ENCODE measurements at regions not wholly inside any gene's neighbourhood (a gene's known extent, or its start where the extent isn't known, plus 50 kb on each side); places are given as distances from the start of the nearest gene placed in this dataset.
"Not testable (repeated sequence)": the region's sequence is repeated elsewhere in the genome, so short reads cannot be mapped to it uniquely, and the experiment has no call there.

- not testable (repeated sequence) for DNase-seq (ENCODE audit: low spot score)
Measured at GRCh38 chr9:107818503-107818829, 328.9 kb upstream of the KLF4 start.

DNA sequence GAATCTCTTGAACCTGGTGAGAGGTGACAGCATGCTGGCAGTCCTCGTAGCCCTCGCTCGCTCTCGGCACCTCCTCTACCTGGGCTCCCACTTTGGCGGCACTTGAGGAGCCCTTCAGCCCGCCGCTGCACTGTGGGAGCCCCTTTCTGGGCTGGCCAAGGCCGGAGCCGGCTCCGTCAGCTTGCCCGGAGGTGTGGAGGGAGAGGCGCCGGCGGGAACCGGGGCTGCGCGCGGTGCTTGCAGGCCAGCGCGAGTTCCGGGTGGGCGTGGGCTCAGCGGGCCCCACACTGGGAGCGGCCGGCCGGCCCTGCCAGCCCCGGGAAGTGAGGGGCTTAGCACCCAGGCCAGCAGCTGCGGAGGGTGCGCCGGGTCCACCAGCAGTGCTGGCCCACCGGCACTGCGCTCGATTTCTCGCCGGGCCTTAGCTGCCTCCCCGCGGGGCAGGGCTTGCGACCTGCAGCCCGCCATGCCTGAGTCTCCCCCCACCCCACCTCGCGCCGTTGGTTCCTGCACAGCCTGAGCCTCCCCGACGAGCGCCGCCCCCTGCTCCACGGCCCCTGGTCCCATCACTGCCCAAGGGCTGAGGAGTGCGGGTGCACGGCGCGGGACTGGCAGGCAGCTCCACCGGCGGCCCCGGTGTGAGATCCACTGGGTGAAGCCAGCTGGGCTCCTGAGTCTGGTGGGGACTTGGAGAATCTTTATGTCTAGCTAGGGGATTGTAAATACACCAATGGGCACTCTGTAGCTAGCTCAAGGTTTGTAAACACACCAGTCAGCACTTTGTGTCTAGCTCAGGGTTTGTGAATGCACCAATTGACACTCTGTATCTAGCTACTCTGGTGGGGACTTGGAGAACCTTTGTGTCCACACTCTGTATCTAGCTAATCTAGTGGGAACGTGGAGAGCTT, 328.3 kb upstream of the KLF4 start:
- DNase-seq (ENCODE audit: low spot score); FAIRE-seq: not testable (repeated sequence)

More at GRCh38 chr9:107818503-107818829, 328.9 kb upstream of the KLF4 start:
- not testable (repeated sequence) for FAIRE-seq

DNA sequence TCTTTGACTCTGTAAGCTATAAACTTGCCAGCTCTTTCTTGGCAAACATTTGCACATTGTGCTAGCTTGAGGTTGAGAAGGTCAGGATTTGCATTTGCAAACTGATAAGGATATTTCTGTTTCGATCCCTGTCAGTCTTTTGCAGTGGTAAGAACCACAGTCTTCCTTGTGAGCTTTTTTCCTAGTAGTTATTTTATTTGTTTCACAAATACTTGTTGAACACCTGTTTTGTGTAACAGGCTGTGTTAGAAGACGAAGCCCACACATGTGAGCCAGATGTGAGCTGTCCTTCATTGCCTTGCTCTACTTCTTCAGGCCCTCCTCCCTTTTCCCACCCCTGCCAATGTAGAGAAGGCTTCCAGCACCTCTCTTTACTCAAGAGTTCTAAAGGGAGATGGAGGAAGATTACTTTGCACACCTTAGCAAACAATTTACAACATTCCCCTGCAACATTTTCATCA, 327.0 kb upstream of the KLF4 start:
- DNase-seq (ENCODE audit: low spot score) (no peak), FAIRE-seq (no peak)

DNA sequence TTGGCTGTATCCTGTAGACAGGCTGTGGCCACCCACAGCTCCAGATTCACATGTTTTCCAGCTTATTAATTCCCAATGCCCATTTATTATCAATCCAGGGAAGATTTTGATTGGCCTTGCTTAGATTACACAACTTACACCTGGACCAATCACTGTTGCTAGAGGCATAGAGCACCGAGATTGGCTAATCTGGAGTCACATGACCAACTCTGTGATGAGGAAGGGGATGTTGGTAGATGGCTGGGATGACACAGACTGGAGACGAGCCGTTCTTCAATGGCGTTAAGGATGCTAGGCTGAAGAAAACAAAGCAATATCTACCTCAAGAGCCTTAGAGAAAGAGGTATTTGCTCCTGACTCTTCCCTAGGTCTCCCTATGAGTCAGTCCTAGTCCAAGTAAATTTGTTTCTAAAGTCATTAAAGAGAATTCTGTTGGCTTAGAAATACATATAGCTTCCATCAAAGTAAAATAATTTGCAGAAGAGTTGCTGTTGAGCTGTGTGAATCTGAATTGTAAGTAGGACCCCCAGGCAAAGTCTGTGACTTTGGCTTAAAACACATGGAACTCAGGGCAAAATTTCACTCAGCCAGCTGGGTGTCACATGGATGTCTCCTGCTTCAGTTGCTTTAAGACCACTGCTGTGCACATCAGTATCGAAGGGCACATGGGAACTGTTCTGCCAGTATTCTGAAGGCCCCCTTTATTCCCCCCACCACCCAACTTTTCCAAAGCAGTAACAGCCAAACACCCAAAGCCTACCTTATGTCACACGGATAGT, 326.4 kb upstream of the KLF4 start:
- FAIRE-seq (no peak), DNase-seq (ENCODE audit: low spot score) (no peak)

DNA sequence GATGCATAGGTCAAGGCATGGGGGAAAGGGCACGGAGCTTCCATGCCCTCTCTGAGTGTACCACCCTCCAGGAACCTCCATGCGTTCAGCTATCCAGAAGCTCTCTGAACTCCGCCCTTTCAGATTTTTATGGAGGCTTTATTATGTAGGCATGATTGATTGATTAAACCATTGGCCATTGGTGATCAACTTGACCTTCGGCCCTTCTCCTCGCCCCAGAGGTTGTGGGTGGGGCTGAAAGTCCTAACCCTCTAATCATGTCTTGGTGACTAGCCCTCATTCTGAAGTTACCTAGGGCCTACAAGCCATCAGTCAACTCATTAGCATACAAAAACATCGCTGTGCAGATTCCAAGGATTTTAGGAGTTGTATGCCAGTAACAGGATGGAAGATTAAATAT, 323.7 kb upstream of the KLF4 start:
- FAIRE-seq (no peak), DNase-seq (ENCODE audit: low spot score) (no peak)

DNA sequence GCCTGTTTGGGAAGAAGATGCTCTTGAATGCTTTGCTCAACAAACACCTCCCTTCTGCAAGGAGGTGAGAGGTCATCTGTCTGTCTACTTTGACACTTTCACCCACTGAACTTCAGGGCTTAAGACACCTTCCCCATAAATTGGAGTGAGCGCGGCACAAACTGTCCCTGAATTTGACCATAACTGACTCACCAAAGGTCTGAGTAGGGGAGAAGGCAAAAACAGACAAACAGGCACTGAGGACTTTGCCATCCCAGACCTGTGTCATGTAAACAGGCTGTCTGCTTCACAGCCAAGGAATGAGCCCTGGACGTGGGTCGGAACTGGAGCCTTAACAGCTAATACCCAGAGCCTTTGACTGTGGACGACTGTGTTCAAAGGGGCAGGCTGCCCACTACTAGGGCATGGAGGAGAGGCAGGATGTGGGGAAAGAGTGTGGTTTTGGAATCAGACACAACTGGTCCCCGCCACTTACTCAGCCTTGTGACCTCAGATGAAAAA, 320.9 kb upstream of the KLF4 start:
- FAIRE-seq (no peak), DNase-seq (ENCODE audit: low spot score) (peak; percentile 44)

DNA sequence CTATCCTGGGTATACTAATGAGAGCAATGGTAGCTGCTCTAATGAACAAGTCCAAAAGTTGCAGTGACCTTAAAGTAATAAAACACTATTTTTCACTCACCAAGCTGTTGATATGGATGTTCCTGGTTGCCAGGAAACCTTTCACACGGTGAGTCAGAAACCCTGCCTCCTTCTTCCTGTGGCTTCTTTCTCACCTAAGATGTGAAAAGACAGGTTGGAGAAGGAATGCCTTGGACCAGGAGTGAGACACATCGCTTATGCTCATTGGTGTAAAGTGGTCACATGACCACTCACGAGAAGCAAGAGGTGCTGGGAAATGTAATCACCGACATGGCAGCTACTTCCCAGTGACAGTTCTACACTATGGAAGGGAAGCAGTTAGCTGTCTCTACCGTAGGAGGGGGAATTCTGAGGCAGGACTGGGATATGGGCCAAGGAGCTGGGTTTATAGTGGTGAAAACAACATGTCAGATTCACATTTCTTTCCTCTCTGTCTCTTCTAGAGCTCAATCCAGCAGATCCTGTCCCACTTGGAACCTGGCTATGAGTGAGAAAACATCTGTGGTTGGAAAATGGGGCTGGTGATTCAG, 320.4 kb upstream of the KLF4 start:
- DNase-seq (ENCODE audit: low spot score): peak; percentile 33
- no peak for FAIRE-seq

DNA sequence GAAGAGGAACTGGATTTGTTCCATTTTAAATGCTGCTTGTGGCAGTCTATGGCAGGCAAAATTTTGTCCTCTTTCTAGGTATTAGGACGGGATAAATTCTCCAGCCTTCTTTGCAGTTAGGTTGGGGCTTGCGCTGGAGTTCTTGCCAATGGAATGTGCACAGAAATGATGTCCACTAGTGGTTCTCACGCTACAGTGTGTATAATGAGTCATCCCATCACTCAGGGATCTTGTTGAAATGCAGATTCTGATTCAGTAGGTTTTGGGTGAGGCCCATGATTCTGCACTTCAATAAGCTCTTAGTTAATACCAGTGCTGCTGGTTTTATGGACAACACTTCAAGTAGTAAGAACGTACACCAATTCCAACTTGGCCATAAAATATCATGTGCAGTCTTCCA, 317.6 kb upstream of the KLF4 start:
- FAIRE-seq (no peak), DNase-seq (ENCODE audit: low spot score) (no peak)

- FAIRE-seq (no peak), DNase-seq (ENCODE audit: low spot score) (no peak)
Measured at GRCh38 chr9:107805201-107805600, 315.6 kb upstream of the KLF4 start.

DNA sequence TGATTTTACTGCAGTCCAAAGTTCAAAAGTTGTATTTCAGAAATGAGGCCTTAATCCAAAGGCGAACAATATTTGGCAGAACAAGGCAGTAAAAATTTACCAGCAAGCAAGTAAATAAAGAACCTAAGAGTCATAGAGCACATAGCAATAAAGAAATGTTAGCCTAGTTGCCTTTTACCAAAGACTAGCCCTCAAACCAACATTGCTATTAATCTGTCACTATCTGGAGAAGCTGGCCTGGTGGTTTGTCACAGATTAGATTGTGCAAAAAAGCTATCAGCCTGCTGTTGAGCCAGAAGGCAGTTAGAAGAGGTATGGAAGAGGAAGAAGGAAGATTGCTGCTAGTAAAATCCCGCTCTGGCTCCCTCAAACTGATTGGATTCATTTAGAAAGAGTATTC, 304.7 kb upstream of the KLF4 start:
- FAIRE-seq: no peak
- DNase-seq (ENCODE audit: low spot score): no peak

GRCh38 chr9:107793541-107793940, 304.0 kb upstream of the KLF4 start:
- FAIRE-seq: no peak

DNA sequence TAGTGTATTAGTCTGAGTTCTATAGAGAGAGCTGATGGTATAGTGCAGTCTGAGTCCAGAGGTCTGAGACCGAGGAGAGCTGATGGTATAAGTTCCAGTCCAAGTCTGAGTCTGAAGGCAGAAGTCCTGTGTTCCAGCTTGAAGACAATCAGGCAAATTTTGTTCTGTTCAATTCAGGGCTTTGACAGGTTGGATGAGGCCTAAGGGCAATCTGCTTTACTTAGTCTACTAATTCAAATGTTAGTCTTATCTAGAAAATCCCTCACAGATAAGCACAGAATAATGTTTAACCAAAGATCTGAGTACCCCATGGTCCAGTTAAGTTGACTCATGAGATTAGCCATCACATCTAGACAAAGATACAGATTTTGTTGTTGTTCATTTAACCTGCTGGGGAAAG, 303.0 kb upstream of the KLF4 start:
- FAIRE-seq (no peak), DNase-seq (ENCODE audit: low spot score) (no peak)

More at GRCh38 chr9:107793541-107793940, 304.0 kb upstream of the KLF4 start:
- DNase-seq (ENCODE audit: low spot score): no peak

DNA sequence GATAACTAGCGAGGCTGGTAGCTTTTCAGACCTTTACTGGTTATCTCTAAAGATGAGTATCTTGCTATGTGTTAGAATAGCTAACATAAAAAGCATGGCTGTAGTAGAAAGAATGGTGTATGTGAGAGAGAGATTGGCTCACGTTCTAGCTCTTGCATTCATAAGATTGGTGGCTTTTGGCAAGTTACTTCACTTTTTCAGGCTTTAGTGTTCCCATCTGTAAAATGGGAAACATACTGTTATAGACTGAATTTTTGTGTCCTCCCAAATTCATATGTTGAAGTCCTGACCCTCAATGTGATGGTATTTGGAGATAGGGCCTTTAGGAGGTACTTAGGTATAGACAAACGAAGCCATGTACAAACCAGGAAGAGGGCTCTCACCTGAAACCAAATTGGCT, 302.4 kb upstream of the KLF4 start:
- FAIRE-seq (no peak), DNase-seq (ENCODE audit: low spot score) (no peak)

DNA sequence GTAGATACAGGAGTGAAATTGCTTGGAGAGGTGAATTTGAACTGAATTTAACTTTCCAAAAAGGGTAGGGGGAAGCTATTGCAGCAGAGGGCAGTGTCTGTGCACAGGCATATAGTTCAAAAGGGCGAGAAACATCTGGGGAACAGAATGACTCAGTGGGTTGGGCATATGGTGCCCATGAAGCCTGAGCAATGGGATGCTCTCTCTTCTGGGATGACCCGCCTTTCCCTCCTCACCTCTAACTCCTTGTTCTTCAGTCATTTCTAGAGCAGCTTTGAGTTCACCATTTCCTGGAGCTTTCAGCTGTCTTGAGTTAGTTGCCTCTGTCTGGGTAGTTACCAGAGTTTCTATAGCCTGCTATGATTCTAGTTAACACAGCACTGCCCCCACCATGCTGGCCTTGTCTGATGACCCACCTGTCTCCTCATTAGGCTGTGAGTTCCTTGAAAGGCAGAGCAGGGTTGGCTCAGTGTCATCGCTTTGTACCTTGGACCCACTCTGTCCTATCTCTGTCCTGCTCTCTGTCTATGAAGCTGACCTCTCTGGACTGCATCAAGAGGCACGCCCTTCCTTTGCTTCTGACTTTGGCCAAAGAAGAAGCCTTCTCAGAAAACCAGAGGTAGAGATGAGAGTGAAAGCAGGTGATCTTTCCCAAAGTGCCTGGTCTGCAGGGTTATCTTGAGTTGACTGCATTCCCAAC, 299.6 kb upstream of the KLF4 start:
- FAIRE-seq: no peak
- no peak for DNase-seq (ENCODE audit: low spot score)

- DNase-seq (ENCODE audit: low spot score) (no peak), FAIRE-seq (no peak)
Measured at GRCh38 chr9:107786561-107786960, 297.0 kb upstream of the KLF4 start.

- DNase-seq (ENCODE audit: low spot score): peak; percentile 22
- FAIRE-seq: no peak
Measured at GRCh38 chr9:107784235-107784958, 294.8 kb upstream of the KLF4 start.

DNA sequence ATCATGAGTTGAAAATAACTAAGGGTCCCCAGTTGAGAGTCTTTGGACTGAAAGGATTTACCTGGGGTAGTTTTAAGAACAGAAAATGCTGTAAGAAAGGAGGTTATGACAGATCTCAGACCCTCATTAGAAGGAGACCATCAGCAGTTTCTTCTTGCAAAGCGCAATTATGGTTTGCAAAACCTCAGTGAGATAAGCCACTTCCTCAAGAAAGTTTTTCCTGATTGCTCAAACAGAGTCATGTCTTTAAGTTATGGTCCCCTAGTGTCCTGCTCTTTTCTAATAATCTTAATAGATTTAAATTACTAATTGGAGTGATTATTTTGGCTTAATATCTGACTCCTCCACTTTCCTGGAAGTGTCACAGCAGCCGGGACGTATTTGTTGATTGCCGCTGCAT, 293.2 kb upstream of the KLF4 start:
- DNase-seq (ENCODE audit: low spot score) (no peak), FAIRE-seq (no peak)

DNA sequence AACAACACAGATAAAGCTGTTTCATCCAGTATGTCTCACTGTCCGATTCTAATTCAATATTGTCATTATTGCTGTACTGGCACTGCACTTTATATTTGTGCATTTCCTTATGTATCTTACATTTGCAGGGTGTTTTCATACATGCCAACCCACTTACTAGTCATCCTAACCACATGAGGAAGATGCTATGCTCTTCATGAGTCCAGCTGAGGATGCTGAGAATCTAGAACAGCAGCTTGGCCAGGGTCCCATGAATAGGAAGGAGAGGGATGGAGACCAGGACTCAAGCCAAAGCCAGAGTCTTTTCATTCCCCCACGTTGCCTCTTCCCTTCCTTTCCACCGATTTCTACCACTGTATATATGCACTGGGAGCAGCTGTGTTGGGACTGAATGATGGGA, 292.8 kb upstream of the KLF4 start:
- DNase-seq (ENCODE audit: low spot score): no peak
- FAIRE-seq: no peak

GRCh38 chr9:107780960-107781359, 291.4 kb upstream of the KLF4 start:
- DNase-seq (ENCODE audit: low spot score) (no peak), FAIRE-seq (no peak)

GRCh38 chr9:107779731-107780130, 290.2 kb upstream of the KLF4 start:
- FAIRE-seq (no peak), DNase-seq (ENCODE audit: low spot score) (no peak)

- DNase-seq (ENCODE audit: low spot score) (no peak), FAIRE-seq (no peak)
Measured at GRCh38 chr9:107778661-107779060, 289.1 kb upstream of the KLF4 start.

Measured in urothelium cell line (cell line).